Upper lobe of left lung (tissue), 6 donors: ENCODE measurements at regions not wholly inside any gene's neighbourhood (a gene's known extent, or its start where the extent isn't known, plus 50 kb on each side); places are given as distances from the start of the nearest gene placed in this dataset.

ENCODE experiments used
- ATAC-seq, 2 donors: fragments of 200-7000 bp; cut with Tn5 transposase; one replicate each; pipeline ENCODE4 v1.9.1; 2022; ENCODE audit warnings: mild to moderate bottlenecking in 2 of 2, moderate library complexity in 2 of 2; ENCODE audit not compliant: low FRiP score in 2 of 2
- DNase-seq, 2 donors: peaks; one replicate each; pipeline ENCODE4 v3.0.0-alpha.2; 2019 to 2020
- H3K27ac ChIP-seq, 4 donors: fragments of 200-600 bp; sonication (generic); one replicate each; pipeline ENCODE4 v1.5.1; 2016 to 2019
- H3K27me3 ChIP-seq, 4 donors: fragments of 200-600 bp; sonication (generic); one replicate each; pipeline ENCODE4 v1.5.1; 2017 to 2019
- H3K36me3 ChIP-seq, 4 donors: fragments of 200-600 bp; sonication (generic); one replicate each; pipeline ENCODE4 v1.5.1; 2016 to 2019
- H3K4me1 ChIP-seq, 4 donors: fragments of 200-600 bp; sonication (generic); one replicate each; pipeline ENCODE4 v1.5.1; 2018 to 2019
- H3K4me3 ChIP-seq, 4 donors: fragments of 200-600 bp; sonication (generic); one replicate each; pipeline ENCODE4 v1.5.1; 2017 to 2019; ENCODE audit warnings: mild to moderate bottlenecking in 2 of 4, moderate library complexity in 1 of 4
- H3K9me3 ChIP-seq, 4 donors: fragments of 200-600 bp; sonication (generic); one replicate each; pipeline ENCODE4 v1.5.1; 2018 to 2019
- EP300 ChIP-seq, 4 donors: sonication (generic); formaldehyde crosslinking; IDR thresholded peaks; one replicate each; pipeline ENCODE4 v1.5.1; 2017; ENCODE audit warnings: antibody characterized with exemption in 4 of 4, control low read depth in 2 of 4
- POLR2A ChIP-seq, 4 donors: fragments of 450-650 bp; IDR thresholded peaks; one replicate each; pipeline ENCODE4 v1.5.1; 2016 to 2017; ENCODE audit warnings: antibody characterized with exemption in 4 of 4, mild to moderate bottlenecking in 2 of 4
- POLR2AphosphoS5 ChIP-seq, 2 donors: sonication (generic); formaldehyde crosslinking; IDR thresholded peaks; one replicate each; pipeline ENCODE4 v1.5.1; 2017; ENCODE audit warnings: antibody characterized with exemption in 2 of 2
- WGBS, 2 donors: methylation state at CpG; one replicate each; pipeline ENCODE4 v1.1.5; 2017 to 2018; 5-methylcytosine and 5-hydroxymethylcytosine counted together
- TF ChIP-seq, protein P1 (sequence below), 6 experiments: fragments of 450-650 bp in 4 of 6; fragments of 200-600 bp in 2 of 6; sonication (generic) in 2 of 6; IDR thresholded peaks; one replicate each; pipeline ENCODE4 v1.5.1; 2016 to 2019; ENCODE audit warnings: antibody characterized with exemption in 6 of 6
- donor health status: DM: no; HTN: no; CAD: no; lungs with moderate emphysema.
- donor health status: DM: no; HTN: yes; CAD: no; lungs with severe emphysema.

DNA sequence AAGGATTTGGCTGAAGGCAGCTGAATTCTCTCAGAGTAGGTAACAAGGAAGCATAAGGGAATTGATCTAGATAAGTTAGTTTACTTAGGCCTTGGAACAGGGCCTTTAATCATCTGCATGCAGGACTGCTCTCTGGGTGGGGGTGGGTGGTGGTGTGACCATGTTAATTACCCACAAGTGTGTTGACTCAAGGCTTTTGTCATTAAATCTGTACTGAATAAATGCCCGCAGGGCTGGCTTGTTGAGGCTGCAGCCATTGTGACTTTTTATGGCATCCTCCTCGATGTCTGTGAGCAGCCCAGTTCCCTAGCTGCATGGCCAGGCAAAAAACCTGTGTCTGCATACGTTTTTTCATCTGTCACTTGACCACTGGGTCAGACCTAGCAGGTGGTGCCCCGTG, 63.5 kb upstream of the ASCC3 start:
- no peak overlapping the region for H3K27ac ChIP-seq
- no peak for ATAC-seq
- no peak overlapping the region for H3K4me3 ChIP-seq
- peaks cover 0 to 11% (median 4%) of the 10 kb centered on the region in 4 donors for H3K9me3 ChIP-seq
- H3K27me3 ChIP-seq, result no peaks in the 10 kb centered on the region
- 75 to 82% methylated on average over 4 of the region's 4 CpGs for WGBS, 2 donors
- TF ChIP-seq POLR2AphosphoS5 (IDR thresholded peaks at IDR 0.05) (no peak), EP300 (IDR thresholded peaks at IDR 0.05) (no peak), POLR2A (IDR thresholded peaks at IDR 0.05) (no peak)
- TF ChIP-seq, protein P1, sequence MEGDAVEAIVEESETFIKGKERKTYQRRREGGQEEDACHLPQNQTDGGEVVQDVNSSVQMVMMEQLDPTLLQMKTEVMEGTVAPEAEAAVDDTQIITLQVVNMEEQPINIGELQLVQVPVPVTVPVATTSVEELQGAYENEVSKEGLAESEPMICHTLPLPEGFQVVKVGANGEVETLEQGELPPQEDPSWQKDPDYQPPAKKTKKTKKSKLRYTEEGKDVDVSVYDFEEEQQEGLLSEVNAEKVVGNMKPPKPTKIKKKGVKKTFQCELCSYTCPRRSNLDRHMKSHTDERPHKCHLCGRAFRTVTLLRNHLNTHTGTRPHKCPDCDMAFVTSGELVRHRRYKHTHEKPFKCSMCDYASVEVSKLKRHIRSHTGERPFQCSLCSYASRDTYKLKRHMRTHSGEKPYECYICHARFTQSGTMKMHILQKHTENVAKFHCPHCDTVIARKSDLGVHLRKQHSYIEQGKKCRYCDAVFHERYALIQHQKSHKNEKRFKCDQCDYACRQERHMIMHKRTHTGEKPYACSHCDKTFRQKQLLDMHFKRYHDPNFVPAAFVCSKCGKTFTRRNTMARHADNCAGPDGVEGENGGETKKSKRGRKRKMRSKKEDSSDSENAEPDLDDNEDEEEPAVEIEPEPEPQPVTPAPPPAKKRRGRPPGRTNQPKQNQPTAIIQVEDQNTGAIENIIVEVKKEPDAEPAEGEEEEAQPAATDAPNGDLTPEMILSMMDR (IDR thresholded peaks at IDR 0.05), result no peak
- DNase-seq, result no peak
- H3K4me1 ChIP-seq, result no peaks in the 10 kb centered on the region
- no peaks in the 10 kb centered on the region for H3K36me3 ChIP-seq

DNA sequence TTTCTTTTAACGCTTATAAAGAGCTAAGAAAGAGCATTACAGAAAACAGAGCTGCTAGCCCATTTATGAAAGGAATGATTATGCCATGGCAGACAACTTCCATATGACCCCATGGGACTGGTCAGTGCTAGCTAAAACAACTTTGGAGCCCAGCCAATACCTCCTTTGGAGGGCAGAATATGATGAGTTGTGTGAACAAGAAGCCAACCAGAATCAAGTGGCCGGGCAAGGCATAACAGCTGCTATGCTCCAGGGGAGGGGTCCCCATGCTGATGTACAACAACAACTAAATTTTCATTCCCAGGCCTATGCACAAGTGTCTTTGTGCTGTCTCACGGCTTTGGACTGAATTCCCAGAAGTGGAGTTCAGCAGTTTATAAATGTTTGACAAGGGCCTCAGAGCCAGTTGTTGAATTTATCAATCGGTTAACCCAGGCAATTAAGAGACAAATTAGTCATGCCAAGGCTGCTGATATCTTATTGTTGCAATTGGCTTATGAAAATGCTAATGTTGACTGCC, 65.0 kb upstream of the ASCC3 start:
- Histone ChIP-seq H3K9me3 (peaks cover 0 to 11% (median 4%) of the 10 kb centered on the region in 4 donors), H3K4me3 (no peak overlapping the region), H3K36me3 (no peaks in the 10 kb centered on the region), H3K27ac (no peak overlapping the region), H3K27me3 (no peaks in the 10 kb centered on the region), H3K4me1 (no peaks in the 10 kb centered on the region)
- WGBS, 2 donors, result 84 to 89% methylated on average over 4 of the region's 4 CpGs
- DNase-seq (no peak), ATAC-seq (no peak)
- no peak for TF ChIP-seq POLR2A (IDR thresholded peaks at IDR 0.05)
- TF ChIP-seq EP300 (IDR thresholded peaks at IDR 0.05), result no peak
- TF ChIP-seq, protein P1 (IDR thresholded peaks at IDR 0.05), result no peak
- no peak for TF ChIP-seq POLR2AphosphoS5 (IDR thresholded peaks at IDR 0.05)

DNA sequence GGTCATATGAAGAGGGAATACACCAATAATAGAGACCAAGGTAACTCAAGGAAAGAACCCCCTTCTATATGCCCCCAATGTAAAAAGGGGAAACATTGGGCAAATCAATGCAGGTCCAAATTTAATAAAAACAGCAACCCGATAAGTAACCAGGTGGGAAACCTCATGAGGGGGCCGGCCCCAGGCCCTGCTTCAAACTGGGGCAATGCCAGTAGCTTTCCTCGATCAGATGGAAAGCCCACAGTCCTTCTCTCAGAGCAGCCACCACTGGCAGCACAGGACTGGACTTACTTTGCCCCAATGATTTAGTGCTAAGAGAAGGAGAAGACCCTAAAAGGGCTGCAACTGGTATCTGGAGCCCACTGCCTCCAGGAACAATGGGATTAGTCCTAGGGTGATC, 65.6 kb upstream of the ASCC3 start:
- H3K27me3 ChIP-seq, result no peaks in the 10 kb centered on the region
- WGBS, 2 donors, result 88 to 92% methylated on average over 3 of the region's 3 CpGs
- peaks cover 0 to 11% (median 4%) of the 10 kb centered on the region in 4 donors for H3K9me3 ChIP-seq
- TF ChIP-seq EP300 (IDR thresholded peaks at IDR 0.05) (no peak), POLR2A (IDR thresholded peaks at IDR 0.05) (no peak), POLR2AphosphoS5 (IDR thresholded peaks at IDR 0.05) (no peak)
- TF ChIP-seq, protein P1 (IDR thresholded peaks at IDR 0.05), result no peak
- no peak overlapping the region for H3K4me3 ChIP-seq
- H3K27ac ChIP-seq, result no peak overlapping the region
- ATAC-seq (no peak), DNase-seq (no peak)
- no peaks in the 10 kb centered on the region for H3K4me1 ChIP-seq
- H3K36me3 ChIP-seq, result no peaks in the 10 kb centered on the region

DNA sequence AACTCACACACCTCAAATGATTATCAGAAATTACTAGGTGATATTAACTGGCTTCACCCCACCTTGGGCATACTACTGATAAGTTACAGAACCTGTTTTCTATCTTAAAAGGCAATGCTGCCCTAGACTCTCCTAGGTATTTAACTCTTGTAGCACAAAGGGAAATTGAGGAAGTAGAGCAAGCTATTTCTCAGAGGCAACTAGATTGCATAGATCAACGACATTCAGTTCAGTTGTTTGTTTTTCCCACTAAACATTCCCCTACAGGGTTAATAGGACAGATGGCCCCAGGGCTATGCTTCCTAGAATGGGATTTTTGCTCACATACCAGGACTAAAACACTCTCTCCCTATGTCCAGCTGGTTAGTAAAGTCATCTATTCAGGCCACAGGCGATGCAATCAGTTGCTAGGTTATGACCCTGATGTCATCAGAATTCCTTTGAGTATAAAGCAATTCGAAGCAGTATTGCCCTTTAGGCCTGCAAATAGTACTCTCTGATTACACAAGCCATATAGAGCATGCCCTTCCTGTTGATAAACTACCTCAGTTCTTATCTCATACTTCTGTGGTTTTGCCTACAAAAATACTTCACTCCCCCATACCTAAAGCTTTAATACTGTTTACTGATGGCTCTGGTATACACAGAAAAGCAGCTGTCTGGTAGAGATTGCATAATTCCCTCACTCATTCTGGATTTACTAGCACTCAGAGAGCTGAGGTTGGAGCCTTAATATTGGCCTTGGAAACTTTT, 67.4 kb upstream of the ASCC3 start:
- Histone ChIP-seq H3K27me3 (no peaks in the 10 kb centered on the region), H3K36me3 (no peaks in the 10 kb centered on the region), H3K27ac (no peak overlapping the region), H3K4me3 (no peak overlapping the region), H3K4me1 (no peaks in the 10 kb centered on the region), H3K9me3 (peaks cover 0 to 11% (median 4%) of the 10 kb centered on the region in 4 donors)
- no peak for DNase-seq
- no peak for TF ChIP-seq POLR2A (IDR thresholded peaks at IDR 0.05)
- TF ChIP-seq, protein P1 (IDR thresholded peaks at IDR 0.05), result no peak
- TF ChIP-seq EP300 (IDR thresholded peaks at IDR 0.05), result no peak
- no peak for TF ChIP-seq POLR2AphosphoS5 (IDR thresholded peaks at IDR 0.05)
- no peak for ATAC-seq
- 25 to 36% methylated on average over 3 of the region's 3 CpGs for WGBS, 2 donors

DNA sequence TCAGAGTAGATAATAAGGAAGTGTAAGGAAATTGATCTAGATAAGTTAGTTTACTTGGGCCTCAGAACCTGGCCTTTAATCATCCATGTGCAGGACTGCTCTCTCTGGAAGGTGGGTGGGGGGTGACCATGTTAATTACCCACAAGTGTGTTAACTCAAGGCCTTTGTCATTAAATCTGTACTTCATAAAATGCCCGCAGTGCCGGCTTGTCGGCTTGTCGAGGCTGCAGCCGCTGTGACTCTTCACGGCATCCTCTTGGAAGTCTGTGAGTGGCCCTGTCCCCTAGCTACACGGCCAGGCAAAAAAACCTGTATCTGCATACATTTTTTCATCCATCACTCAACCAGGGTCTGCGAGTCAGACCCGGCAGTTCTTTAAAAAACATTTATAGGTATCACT, 70.9 kb upstream of the ASCC3 start:
- DNase-seq, result peak in 1 of 2 donors; percentile 25
- no peaks in the 10 kb centered on the region for H3K4me1 ChIP-seq
- no peaks in the 10 kb centered on the region for H3K27me3 ChIP-seq
- H3K27ac ChIP-seq, result no peak overlapping the region
- TF ChIP-seq EP300 (IDR thresholded peaks at IDR 0.05) (no peak), POLR2AphosphoS5 (IDR thresholded peaks at IDR 0.05) (no peak), POLR2A (IDR thresholded peaks at IDR 0.05) (no peak)
- TF ChIP-seq, protein P1 (IDR thresholded peaks at IDR 0.05), result no peak
- no peak overlapping the region for H3K4me3 ChIP-seq
- H3K9me3 ChIP-seq, result peaks cover 0 to 7% (median 4%) of the 10 kb centered on the region in 4 donors
- no peaks in the 10 kb centered on the region for H3K36me3 ChIP-seq
- no peak for ATAC-seq
- WGBS, 2 donors, result 58 to 71% methylated on average over 9 of the region's 9 CpGs
